ENCODE measurements at regions not wholly inside any gene's neighbourhood (a gene's known extent, or its start where the extent isn't known, plus 50 kb on each side); places are given as distances from the start of the nearest gene placed in this dataset.
"Not testable (repeated sequence)": the region's sequence is repeated elsewhere in the genome, so short reads cannot be mapped to it uniquely, and the experiment has no call there.

- DNase-seq (ENCODE audit: low read depth in 4 of 4, low spot score in 3 of 4), result no peak
These were observed 87.6 kb upstream of the NDST4 start for GRCh38 chr4:115201042-115201330.

GRCh38 chr4:115200201-115201041 lies 87.0 kb upstream of the NDST4 start:
- DNase-seq (ENCODE audit: low read depth in 4 of 4, low spot score in 3 of 4), result not testable (repeated sequence)

DNA sequence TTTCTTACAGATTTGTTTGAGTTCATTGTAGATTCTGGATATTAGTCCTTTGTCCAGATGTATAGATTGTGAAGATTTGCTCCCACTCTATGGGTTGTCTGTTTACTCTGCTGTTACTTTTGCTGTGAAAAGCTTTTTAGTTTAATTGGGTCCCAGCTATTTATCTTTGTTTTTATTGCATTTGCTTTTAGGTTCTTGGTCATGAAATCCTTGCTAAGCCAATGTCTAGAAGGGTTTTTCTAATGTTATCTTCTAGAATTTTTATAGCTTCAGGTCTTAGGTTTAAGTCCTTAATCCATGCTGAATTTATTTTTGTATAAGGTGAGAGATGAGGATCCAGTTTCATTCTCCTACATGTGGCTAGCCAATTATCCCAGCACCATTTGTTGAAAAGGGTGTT lies 81.2 kb upstream of the NDST4 start:
- DNase-seq (ENCODE audit: low read depth in 4 of 4, low spot score in 3 of 4), result not testable (repeated sequence)

- no peak for DNase-seq (ENCODE audit: low read depth in 4 of 4, low spot score in 3 of 4)
These were observed 77.1 kb upstream of the NDST4 start for GRCh38 chr4:115190529-115190928.

DNA sequence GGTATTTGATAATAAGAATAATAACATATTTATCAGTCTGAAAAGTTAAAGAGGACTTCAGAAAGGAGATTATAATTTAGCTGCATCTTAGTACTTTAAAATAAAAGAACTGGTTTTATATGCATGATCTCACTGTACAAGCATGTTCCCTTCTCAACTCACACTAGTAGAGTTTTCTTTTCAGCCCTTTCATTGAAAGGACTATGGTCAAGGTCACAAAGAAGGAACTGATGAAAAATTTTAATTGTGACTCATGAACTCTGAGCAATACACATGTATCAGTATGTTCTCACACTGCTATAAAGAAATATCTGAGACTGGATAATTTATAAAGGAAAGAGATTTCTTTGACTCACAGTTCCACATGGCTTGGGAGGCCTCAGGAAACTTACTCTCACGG lies 73.7 kb upstream of the NDST4 start:
- no peak for DNase-seq (ENCODE audit: low read depth in 4 of 4, low spot score in 3 of 4)

DNA sequence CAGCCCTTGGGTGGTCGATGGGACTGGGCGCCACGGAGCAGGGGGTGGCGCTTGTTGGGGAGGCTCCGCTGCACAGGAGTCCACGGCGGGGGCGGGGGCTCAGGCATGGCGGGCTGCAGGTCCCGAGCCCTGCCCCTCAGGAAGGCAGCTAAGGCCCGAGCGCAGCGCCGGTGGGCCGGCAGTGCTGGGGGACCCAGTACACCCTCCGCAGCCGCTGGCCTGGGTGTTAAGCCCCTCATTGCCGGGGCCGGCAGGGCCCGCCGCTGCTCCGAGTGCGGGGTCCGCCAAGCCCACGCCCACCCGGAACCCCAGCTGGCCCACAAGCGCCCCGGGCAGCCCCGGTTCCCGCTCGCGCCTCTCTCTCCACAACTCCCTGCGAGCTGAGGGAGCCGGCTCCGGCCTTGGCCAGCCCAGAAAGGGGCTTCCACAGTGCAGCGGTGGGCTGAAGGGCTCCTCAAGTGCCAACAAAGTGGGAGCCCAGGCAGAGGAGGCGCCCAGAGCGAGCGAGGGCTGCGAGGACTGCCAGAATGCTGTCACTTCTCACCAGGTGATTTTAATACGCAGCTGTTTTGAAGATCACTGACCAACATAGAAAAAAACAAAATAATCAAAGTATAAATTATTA lies 66.1 kb upstream of the NDST4 start:
- DNase-seq (ENCODE audit: low read depth in 4 of 4, low spot score in 3 of 4), result not testable (repeated sequence)

DNA sequence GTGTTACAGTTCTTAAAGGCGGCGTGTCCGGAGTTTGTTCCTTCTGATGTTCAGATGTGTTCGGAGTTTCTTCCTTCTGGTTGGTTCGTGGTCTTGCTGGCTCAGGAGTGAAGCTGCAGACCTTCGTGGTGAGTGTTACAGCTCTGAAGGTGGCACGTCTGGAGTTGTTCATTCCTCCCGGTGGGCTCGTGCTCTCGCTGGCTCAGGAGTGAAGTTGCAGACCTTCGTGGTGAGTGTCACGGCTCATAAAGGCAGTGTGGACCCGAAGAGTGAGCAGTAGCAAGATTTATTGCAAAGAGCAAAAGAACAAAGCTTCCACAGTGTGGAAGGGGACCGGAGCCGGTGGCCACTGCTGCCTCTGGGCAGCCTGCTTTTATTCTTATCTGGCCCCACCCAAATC lies 65.3 kb upstream of the NDST4 start:
- not testable (repeated sequence) for DNase-seq (ENCODE audit: low read depth in 4 of 4, low spot score in 3 of 4)

DNA sequence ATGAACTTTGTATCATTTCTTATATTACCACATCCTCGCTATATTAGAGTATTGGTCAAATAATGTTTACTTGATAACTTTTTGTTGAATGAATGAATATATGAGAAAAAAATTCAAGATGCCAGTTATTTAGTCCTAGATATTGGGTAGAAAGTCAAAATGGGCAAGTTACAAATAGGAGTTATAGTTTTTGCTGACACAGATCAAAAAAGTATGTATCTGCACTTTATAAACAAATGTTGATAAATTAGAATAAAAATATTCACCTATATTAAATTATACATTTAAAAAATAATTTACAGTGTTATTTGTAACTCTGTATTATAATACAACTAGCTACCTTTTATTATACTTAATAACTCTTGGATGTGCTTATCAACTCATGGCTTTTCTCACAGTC lies 57.8 kb upstream of the NDST4 start:
- DNase-seq (ENCODE audit: low read depth in 4 of 4, low spot score in 3 of 4), result no peak

DNA sequence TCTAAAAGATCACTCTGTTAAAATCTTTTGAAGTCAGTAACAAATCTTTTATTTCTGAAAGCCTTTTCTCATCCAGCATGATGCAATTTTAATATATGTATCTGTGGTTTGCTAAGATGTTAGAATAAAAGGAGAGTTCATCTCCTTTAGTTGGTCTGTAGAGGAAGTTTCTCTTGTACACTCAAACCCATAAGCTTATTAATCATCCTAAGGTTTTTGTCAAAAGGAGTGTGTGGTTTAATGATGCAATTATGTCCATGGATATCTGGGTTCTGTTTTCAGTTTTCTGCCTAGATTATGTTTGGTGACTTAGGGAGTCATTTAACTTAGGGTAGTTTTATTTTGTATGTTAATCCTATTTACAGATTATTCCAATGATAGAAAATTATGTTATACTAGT lies 52.1 kb upstream of the NDST4 start:
- no peak for DNase-seq (ENCODE audit: low read depth in 4 of 4, low spot score in 3 of 4)

All from left renal pelvis (tissue), 4 donors.